Prostate gland (tissue), 2 donors: ENCODE measurements at regions not wholly inside any gene's neighbourhood (a gene's known extent, or its start where the extent isn't known, plus 50 kb on each side); places are given as distances from the start of the nearest gene placed in this dataset.

Source experiments
- POLR2AphosphoS5 ChIP-seq: sonication (generic); formaldehyde crosslinking; IDR thresholded peaks from one replicate; pipeline ENCODE4 v1.6.1; 2017; ENCODE audit warnings: antibody characterized with exemption
- TF ChIP-seq, protein P1 (sequence below), 4 experiments: fragments of 200-600 bp in 2 of 4; fragments of 450-650 bp in 2 of 4; sonication (generic) in 2 of 4; IDR thresholded peaks; 1 replicate in 3 of 4; 2 replicates in 1 of 4; pipeline ENCODE4 v1.5.1; 2016 to 2019; ENCODE audit warnings: antibody characterized with exemption in 4 of 4, mild to moderate bottlenecking in 2 of 4, moderate library complexity in 2 of 4

GRCh38 chr1:213333121-213333520, 282.1 kb downstream of the RPS6KC1 start:
- no peak for TF ChIP-seq POLR2AphosphoS5
- TF ChIP-seq, protein P1, sequence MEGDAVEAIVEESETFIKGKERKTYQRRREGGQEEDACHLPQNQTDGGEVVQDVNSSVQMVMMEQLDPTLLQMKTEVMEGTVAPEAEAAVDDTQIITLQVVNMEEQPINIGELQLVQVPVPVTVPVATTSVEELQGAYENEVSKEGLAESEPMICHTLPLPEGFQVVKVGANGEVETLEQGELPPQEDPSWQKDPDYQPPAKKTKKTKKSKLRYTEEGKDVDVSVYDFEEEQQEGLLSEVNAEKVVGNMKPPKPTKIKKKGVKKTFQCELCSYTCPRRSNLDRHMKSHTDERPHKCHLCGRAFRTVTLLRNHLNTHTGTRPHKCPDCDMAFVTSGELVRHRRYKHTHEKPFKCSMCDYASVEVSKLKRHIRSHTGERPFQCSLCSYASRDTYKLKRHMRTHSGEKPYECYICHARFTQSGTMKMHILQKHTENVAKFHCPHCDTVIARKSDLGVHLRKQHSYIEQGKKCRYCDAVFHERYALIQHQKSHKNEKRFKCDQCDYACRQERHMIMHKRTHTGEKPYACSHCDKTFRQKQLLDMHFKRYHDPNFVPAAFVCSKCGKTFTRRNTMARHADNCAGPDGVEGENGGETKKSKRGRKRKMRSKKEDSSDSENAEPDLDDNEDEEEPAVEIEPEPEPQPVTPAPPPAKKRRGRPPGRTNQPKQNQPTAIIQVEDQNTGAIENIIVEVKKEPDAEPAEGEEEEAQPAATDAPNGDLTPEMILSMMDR (IDR thresholded peaks at IDR 0.05) = no peak
